ENCODE measurements at regions not wholly inside any gene's neighbourhood (a gene's known extent, or its start where the extent isn't known, plus 50 kb on each side); places are given as distances from the start of the nearest gene placed in this dataset.

DNA sequence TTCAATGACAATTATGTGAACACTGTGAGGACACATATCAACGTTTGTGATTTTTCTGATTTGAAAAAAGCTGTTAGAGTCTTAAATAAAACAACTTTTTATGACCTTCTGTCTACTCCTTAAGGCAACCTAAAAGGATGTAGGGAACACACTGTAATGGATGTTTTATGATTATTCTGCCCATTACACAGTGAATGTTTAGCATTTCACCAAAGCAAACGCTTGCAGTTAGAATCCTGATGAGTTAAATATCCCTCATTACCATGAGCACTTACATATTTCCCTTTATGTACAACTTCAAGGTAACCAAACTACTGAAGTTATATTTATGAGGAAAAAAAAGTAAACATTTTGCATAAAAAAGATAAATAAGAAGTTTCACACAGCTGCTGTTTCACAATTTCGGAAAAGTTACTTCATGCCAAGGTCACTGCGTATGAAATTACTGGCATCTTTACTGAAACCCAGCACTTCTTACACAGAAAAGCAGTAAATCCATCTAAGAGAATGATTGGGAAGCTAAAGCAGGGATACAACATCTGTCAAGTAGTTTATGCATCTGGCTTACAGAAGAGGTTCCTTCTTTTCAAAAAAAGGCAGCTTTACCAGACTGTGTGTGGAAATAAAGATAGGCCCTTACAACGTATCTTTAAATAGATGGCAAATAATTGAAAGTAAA, 733.7 kb upstream of the ATXN8OS start:
- H3K4me1 ChIP-seq (ENCODE audit: control insufficient read depth, insufficient read depth, low read length): no peaks in the 10 kb centered on the region
- no peak overlapping the region for H3K27ac ChIP-seq (ENCODE audit: low read length)
- Mint-ChIP-seq H3K9me3 (peaks cover 9 to 11% of the 10 kb centered on the region in 2 donors), H3K4me3 (no peak overlapping the region), H3K4me1 (no peaks in the 10 kb centered on the region), H3K27ac (no peak overlapping the region), H3K36me3 (peaks cover 11% of the 10 kb centered on the region), H3K27me3 (ENCODE audit: low read depth in 2 of 2) (no peaks in the 10 kb centered on the region)
- no peak for DNase-seq
- no peak overlapping the region for H3K4me3 ChIP-seq (ENCODE audit: low read length)
- ATAC-seq: no peak
- H3K36me3 ChIP-seq (ENCODE audit: control insufficient read depth, insufficient read depth, low read length): no peaks in the 10 kb centered on the region
- intact Hi-C loops (cut with micrococcal nuclease): no loop called here
- H3K9me3 ChIP-seq (ENCODE audit: control insufficient read depth, insufficient read depth, low read length): no peaks in the 10 kb centered on the region
- WGBS (ENCODE audit: insufficient coverage): 67% methylated on average over 3 of the region's 5 CpGs
- TF ChIP-seq, protein P1, sequence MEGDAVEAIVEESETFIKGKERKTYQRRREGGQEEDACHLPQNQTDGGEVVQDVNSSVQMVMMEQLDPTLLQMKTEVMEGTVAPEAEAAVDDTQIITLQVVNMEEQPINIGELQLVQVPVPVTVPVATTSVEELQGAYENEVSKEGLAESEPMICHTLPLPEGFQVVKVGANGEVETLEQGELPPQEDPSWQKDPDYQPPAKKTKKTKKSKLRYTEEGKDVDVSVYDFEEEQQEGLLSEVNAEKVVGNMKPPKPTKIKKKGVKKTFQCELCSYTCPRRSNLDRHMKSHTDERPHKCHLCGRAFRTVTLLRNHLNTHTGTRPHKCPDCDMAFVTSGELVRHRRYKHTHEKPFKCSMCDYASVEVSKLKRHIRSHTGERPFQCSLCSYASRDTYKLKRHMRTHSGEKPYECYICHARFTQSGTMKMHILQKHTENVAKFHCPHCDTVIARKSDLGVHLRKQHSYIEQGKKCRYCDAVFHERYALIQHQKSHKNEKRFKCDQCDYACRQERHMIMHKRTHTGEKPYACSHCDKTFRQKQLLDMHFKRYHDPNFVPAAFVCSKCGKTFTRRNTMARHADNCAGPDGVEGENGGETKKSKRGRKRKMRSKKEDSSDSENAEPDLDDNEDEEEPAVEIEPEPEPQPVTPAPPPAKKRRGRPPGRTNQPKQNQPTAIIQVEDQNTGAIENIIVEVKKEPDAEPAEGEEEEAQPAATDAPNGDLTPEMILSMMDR (IDR thresholded peaks at IDR 0.05): no peak
- no peaks in the 10 kb centered on the region for H3K27me3 ChIP-seq (ENCODE audit: control insufficient read depth, insufficient read depth, low read length)

DNA sequence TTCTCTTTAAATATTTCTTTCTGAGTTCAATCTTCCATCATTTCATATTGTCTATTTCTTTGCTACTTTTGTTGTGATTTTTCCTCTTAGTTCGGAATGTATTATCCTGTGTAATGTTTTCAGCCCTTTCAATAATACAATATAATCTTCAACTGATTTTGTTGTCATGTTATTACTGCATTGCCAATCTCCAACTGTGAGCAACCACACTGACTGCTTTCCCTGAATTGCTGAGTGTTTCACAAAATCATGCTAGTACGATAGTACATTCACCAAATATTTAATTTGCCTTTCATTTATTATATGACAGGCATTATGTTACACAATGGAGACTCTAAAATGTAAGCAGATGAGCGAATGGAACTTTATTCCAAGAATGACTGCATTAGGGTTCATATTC, 744.3 kb upstream of the ATXN8OS start:
- Histone ChIP-seq H3K27me3 (ENCODE audit: control insufficient read depth, insufficient read depth, low read length) (no peaks in the 10 kb centered on the region), H3K4me3 (ENCODE audit: low read length) (no peak overlapping the region), H3K4me1 (ENCODE audit: control insufficient read depth, insufficient read depth, low read length) (no peaks in the 10 kb centered on the region), H3K27ac (ENCODE audit: low read length) (no peak overlapping the region), H3K9me3 (ENCODE audit: control insufficient read depth, insufficient read depth, low read length) (no peaks in the 10 kb centered on the region), H3K36me3 (ENCODE audit: control insufficient read depth, insufficient read depth, low read length) (no peaks in the 10 kb centered on the region)
- Mint-ChIP-seq H3K27me3 (ENCODE audit: low read depth in 2 of 2) (no peaks in the 10 kb centered on the region), H3K4me3 (no peak overlapping the region), H3K36me3 (peaks cover 8% of the 10 kb centered on the region), H3K4me1 (no peaks in the 10 kb centered on the region), H3K9me3 (peaks cover 15 to 25% of the 10 kb centered on the region in 2 donors), H3K27ac (no peak overlapping the region)
- TF ChIP-seq, protein P1 (IDR thresholded peaks at IDR 0.05): no peak
- intact Hi-C loops (cut with micrococcal nuclease): no loop called here
- 100% methylated on average over 1 of the region's 3 CpGs for WGBS (ENCODE audit: insufficient coverage)
- DNase-seq (no peak), ATAC-seq (no peak)

DNA sequence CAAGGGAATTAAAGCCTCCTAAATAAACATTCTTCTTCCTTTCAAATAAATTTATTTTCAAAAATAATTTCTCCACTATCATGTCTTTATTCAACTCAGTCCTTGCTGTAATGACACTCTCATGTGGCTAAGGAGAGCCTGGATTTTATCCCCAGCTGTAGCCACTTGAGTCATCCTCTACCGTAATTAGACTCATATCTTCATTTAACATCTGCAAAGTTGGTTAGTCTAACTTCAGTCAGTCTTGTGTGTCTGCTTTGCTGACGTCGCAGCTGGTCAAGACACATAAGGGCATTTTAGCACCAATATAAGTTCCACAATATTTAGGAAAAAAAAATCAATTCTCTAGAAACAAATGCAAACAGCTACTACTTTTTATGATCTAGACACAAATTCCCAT, 776.4 kb upstream of the ATXN8OS start:
- intact Hi-C loops (cut with micrococcal nuclease): no loop called here
- no peak overlapping the region for H3K27ac Mint-ChIP-seq
- Histone ChIP-seq H3K4me3 (ENCODE audit: low read length) (no peak overlapping the region), H3K4me1 (ENCODE audit: control insufficient read depth, insufficient read depth, low read length) (no peaks in the 10 kb centered on the region), H3K9me3 (ENCODE audit: control insufficient read depth, insufficient read depth, low read length) (no peaks in the 10 kb centered on the region), H3K27me3 (ENCODE audit: control insufficient read depth, insufficient read depth, low read length) (no peaks in the 10 kb centered on the region), H3K27ac (ENCODE audit: low read length) (no peak overlapping the region), H3K36me3 (ENCODE audit: control insufficient read depth, insufficient read depth, low read length) (no peaks in the 10 kb centered on the region)
- no peak for DNase-seq
- no peak overlapping the region for H3K4me3 Mint-ChIP-seq
- peaks cover 13 to 16% of the 10 kb centered on the region in 2 donors for H3K9me3 Mint-ChIP-seq
- no peak for ATAC-seq
- no peaks in the 10 kb centered on the region for H3K36me3 Mint-ChIP-seq
- H3K4me1 Mint-ChIP-seq: no peaks in the 10 kb centered on the region
- no peaks in the 10 kb centered on the region for H3K27me3 Mint-ChIP-seq (ENCODE audit: low read depth in 2 of 2)
- TF ChIP-seq, protein P1 (IDR thresholded peaks at IDR 0.05): no peak
- WGBS (ENCODE audit: insufficient coverage): 59% methylated on average over 3 of the region's 3 CpGs

Measured in natural killer cell (primary cell).